Gastroesophageal sphincter (tissue), 4 donors: ENCODE measurements at regions not wholly inside any gene's neighbourhood (a gene's known extent, or its start where the extent isn't known, plus 50 kb on each side); places are given as distances from the start of the nearest gene placed in this dataset.
"Not testable (repeated sequence)": the region's sequence is repeated elsewhere in the genome, so short reads cannot be mapped to it uniquely, and the experiment has no call there.

Experiments
- ATAC-seq: fragments of 150-250 bp; one replicate; pipeline ENCODE4 v1.9.1; 2016; ENCODE audit warnings: mild to moderate bottlenecking, moderate library complexity
- H3K27ac ChIP-seq, 4 donors: fragments of 200-600 bp; sonication (generic) in 3 of 4; 1 replicate in 3 of 4; 2 replicates in 1 of 4; pipeline ENCODE4 v1.5.1; 2016 to 2019
- H3K27me3 ChIP-seq: fragments of 200-600 bp; sonication (generic); one replicate; pipeline ENCODE4 v1.5.1; 2019
- H3K36me3 ChIP-seq, 2 donors: fragments of 200-600 bp; sonication (generic); one replicate each; pipeline ENCODE4 v1.5.1; 2019; ENCODE audit warnings: control low read depth in 1 of 2
- H3K4me1 ChIP-seq, 3 donors: fragments of 200-600 bp; sonication (generic); 1 replicate in 2 of 3; 2 replicates in 1 of 3; pipeline ENCODE4 v1.5.1; 2016 to 2019; ENCODE audit warnings: control low read depth in 2 of 3
- H3K4me3 ChIP-seq, 2 donors: fragments of 200-600 bp; sonication (generic); one replicate each; pipeline ENCODE4 v1.5.1; 2019; ENCODE audit warnings: mild to moderate bottlenecking in 1 of 2, moderate library complexity in 1 of 2
- H3K9me3 ChIP-seq, 3 donors: fragments of 200-600 bp; sonication (generic); one replicate each; pipeline ENCODE4 v1.5.1; 2017 to 2019; ENCODE audit warnings: control low read depth in 2 of 3
- EP300 ChIP-seq: sonication (generic); formaldehyde crosslinking; IDR thresholded peaks from one replicate; pipeline ENCODE4 v1.6.1; 2017; ENCODE audit warnings: antibody characterized with exemption, mild to moderate bottlenecking
- POLR2A ChIP-seq, 2 donors: fragments of 450-650 bp; IDR thresholded peaks; one replicate each; pipeline ENCODE4 v1.6.1; 2017; ENCODE audit warnings: antibody characterized with exemption in 2 of 2, mild to moderate bottlenecking in 2 of 2, moderate library complexity in 1 of 2
- POLR2AphosphoS5 ChIP-seq: sonication (generic); formaldehyde crosslinking; IDR thresholded peaks from one replicate; pipeline ENCODE4 v1.6.1; 2017; ENCODE audit warnings: antibody characterized with exemption
- WGBS, 2 donors: methylation state at CpG; one replicate each; pipeline ENCODE4 v1.1.5; 2018; ENCODE audit warnings: low coverage in 1 of 2; 5-methylcytosine and 5-hydroxymethylcytosine counted together
- TF ChIP-seq, protein P1 (sequence below), 4 experiments: fragments of 200-600 bp in 2 of 4; fragments of 450-650 bp in 2 of 4; sonication (generic) in 1 of 4; IDR thresholded peaks; one replicate each; pipeline ENCODE4 v1.5.1; 2017 to 2019; ENCODE audit warnings: antibody characterized with exemption in 4 of 4, mild to moderate bottlenecking in 2 of 4, moderate library complexity in 2 of 4

GRCh38 chrY:3037471-3037870, 102.3 kb downstream of the ZFY start:
- no peak overlapping the region for H3K27ac ChIP-seq
- TF ChIP-seq EP300 = no peak
- TF ChIP-seq POLR2AphosphoS5 = no peak
- TF ChIP-seq POLR2A (IDR thresholded peaks at IDR 0.05) = no peak
- TF ChIP-seq, protein P1, sequence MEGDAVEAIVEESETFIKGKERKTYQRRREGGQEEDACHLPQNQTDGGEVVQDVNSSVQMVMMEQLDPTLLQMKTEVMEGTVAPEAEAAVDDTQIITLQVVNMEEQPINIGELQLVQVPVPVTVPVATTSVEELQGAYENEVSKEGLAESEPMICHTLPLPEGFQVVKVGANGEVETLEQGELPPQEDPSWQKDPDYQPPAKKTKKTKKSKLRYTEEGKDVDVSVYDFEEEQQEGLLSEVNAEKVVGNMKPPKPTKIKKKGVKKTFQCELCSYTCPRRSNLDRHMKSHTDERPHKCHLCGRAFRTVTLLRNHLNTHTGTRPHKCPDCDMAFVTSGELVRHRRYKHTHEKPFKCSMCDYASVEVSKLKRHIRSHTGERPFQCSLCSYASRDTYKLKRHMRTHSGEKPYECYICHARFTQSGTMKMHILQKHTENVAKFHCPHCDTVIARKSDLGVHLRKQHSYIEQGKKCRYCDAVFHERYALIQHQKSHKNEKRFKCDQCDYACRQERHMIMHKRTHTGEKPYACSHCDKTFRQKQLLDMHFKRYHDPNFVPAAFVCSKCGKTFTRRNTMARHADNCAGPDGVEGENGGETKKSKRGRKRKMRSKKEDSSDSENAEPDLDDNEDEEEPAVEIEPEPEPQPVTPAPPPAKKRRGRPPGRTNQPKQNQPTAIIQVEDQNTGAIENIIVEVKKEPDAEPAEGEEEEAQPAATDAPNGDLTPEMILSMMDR (IDR thresholded peaks at IDR 0.05) = no peak
- H3K4me3 ChIP-seq = no peak overlapping the region
- no peaks in the 10 kb centered on the region for H3K9me3 ChIP-seq
- no peak for ATAC-seq
- no peaks in the 10 kb centered on the region for H3K4me1 ChIP-seq
- H3K36me3 ChIP-seq = no peaks in the 10 kb centered on the region
- H3K27me3 ChIP-seq = no peaks in the 10 kb centered on the region

DNA sequence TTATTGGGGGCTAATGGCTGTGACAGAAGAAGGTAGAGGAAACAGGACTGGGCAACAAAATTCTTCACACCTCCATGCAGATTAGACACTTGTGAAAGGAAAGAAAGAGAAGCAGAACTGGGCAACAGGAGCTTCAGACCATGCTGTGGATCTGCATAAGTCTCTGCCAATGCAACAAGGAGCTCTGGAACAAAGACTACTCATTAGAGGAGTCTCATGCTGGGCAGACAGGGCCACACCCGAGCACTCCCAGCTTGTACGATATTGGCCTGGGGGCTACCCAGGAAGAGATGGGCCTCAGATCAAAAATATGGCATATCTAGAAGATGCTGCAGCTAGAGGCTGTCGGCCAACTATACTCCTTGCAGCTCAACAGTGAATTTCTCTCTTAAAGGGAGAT, 105.2 kb downstream of the ZFY start:
- no peak overlapping the region for H3K4me3 ChIP-seq
- WGBS, 2 donors = no CpG with 5 or more reads among the region's 3 CpGs
- H3K27ac ChIP-seq = no peak overlapping the region
- H3K4me1 ChIP-seq = no peaks in the 10 kb centered on the region
- H3K36me3 ChIP-seq = no peaks in the 10 kb centered on the region
- ATAC-seq = no peak
- no peaks in the 10 kb centered on the region for H3K27me3 ChIP-seq
- no peak for TF ChIP-seq EP300
- TF ChIP-seq, protein P1 (IDR thresholded peaks at IDR 0.05) = no peak
- no peak for TF ChIP-seq POLR2A (IDR thresholded peaks at IDR 0.05)
- TF ChIP-seq POLR2AphosphoS5 = no peak
- H3K9me3 ChIP-seq = no peaks in the 10 kb centered on the region

GRCh38 chrY:3041985-3042384, 106.8 kb downstream of the ZFY start:
- no peaks in the 10 kb centered on the region for H3K9me3 ChIP-seq
- no peaks in the 10 kb centered on the region for H3K36me3 ChIP-seq
- TF ChIP-seq POLR2A (IDR thresholded peaks at IDR 0.05) = no peak
- TF ChIP-seq EP300 = no peak
- TF ChIP-seq, protein P1 (IDR thresholded peaks at IDR 0.05) = no peak
- TF ChIP-seq POLR2AphosphoS5 = no peak
- H3K4me3 ChIP-seq = no peak overlapping the region
- no peaks in the 10 kb centered on the region for H3K4me1 ChIP-seq
- no peak overlapping the region for H3K27ac ChIP-seq
- H3K27me3 ChIP-seq = no peaks in the 10 kb centered on the region
- no peak for ATAC-seq

- ATAC-seq = no peak
- no peaks in the 10 kb centered on the region for H3K4me1 ChIP-seq
- no peak for TF ChIP-seq POLR2AphosphoS5
- H3K36me3 ChIP-seq = no peaks in the 10 kb centered on the region
- no peaks in the 10 kb centered on the region for H3K27me3 ChIP-seq
- no peak overlapping the region for H3K27ac ChIP-seq
- H3K4me3 ChIP-seq = no peak overlapping the region
- WGBS, 2 donors = 75% methylated on average over 2 of the region's 5 CpGs; no CpG with 5 or more reads in 1 of the 2 donors
- H3K9me3 ChIP-seq = no peaks in the 10 kb centered on the region
These were observed 107.7 kb downstream of the ZFY start for GRCh38 chrY:3042901-3043300.

GRCh38 chrY:3045048-3045447, 109.9 kb downstream of the ZFY start:
- WGBS, 2 donors = 100% methylated on average over 1 of the region's 2 CpGs; no CpG with 5 or more reads in 1 of the 2 donors
- no peaks in the 10 kb centered on the region for H3K4me1 ChIP-seq
- no peak overlapping the region for H3K27ac ChIP-seq
- no peaks in the 10 kb centered on the region for H3K27me3 ChIP-seq
- TF ChIP-seq EP300 = no peak
- no peak for TF ChIP-seq POLR2A (IDR thresholded peaks at IDR 0.05)
- TF ChIP-seq, protein P1 (IDR thresholded peaks at IDR 0.05) = no peak
- no peak for TF ChIP-seq POLR2AphosphoS5
- H3K4me3 ChIP-seq = no peak overlapping the region
- no peak for ATAC-seq
- no peaks in the 10 kb centered on the region for H3K9me3 ChIP-seq
- no peaks in the 10 kb centered on the region for H3K36me3 ChIP-seq

DNA sequence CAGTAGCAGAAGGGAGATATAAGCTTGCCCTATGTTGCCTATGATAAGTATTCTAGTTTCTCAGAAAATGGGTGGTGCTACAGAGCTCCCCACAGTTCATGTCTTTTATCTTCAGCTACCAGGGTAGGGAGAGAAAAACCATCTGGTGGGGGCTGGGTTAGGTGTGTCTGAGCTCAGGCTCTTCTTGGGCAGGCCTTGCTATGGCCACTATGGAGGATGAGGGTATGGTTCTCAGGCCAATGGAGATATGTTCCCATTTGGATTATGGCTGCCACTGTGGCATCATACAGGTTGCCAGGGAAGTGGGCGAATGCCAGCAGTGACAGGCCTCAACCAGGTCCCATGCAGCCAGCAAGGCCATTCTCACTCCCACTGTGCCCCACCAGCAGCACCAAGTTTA, 120.3 kb downstream of the ZFY start:
- not testable (repeated sequence) for ATAC-seq

GRCh38 chrY:3058342-3058741, 123.2 kb downstream of the ZFY start:
- not testable (repeated sequence) for H3K4me3 ChIP-seq, H3K4me1 ChIP-seq, H3K9me3 ChIP-seq, ATAC-seq, H3K36me3 ChIP-seq, H3K27me3 ChIP-seq, H3K27ac ChIP-seq

More for the DNA sequence above, 120.3 kb downstream of the ZFY start:
- not testable (repeated sequence) for H3K9me3 ChIP-seq, H3K27me3 ChIP-seq, H3K27ac ChIP-seq, H3K36me3 ChIP-seq, H3K4me1 ChIP-seq, H3K4me3 ChIP-seq
- WGBS, 2 donors = no CpG with 5 or more reads among the region's 1 CpG

GRCh38 chrY:3060671-3061070, 125.5 kb downstream of the ZFY start:
- not testable (repeated sequence) for H3K27ac ChIP-seq, ATAC-seq, H3K27me3 ChIP-seq, H3K9me3 ChIP-seq, H3K4me3 ChIP-seq, H3K36me3 ChIP-seq, H3K4me1 ChIP-seq
- WGBS, 2 donors = no CpG with 5 or more reads among the region's 1 CpG

GRCh38 chrY:3088149-3088548, 153.0 kb downstream of the ZFY start:
- H3K4me1 ChIP-seq, H3K36me3 ChIP-seq, ATAC-seq, H3K9me3 ChIP-seq, H3K27ac ChIP-seq, H3K4me3 ChIP-seq, H3K27me3 ChIP-seq: not testable (repeated sequence)
- no CpG with 5 or more reads among the region's 2 CpGs for WGBS, 2 donors

DNA sequence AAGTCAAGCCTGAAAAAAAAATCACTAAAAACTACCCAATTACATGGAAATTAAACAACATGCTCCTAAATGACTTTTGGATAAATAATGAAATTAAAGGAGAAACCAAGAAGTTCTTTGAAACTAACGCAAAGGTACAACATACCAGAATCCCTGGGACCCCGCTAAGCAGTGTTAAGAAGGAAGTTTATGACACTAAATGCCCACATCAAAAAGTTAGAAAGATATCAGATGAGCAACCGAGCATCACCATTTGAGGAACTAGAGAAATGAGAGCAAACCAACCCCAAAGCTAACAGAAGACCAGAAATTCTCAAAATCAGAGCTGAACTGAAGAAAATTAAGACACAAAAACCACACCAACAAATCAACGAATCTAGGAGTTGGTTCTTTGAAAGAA, 173.5 kb downstream of the ZFY start:
- not testable (repeated sequence) for H3K27me3 ChIP-seq, H3K9me3 ChIP-seq, ATAC-seq, H3K36me3 ChIP-seq, H3K4me3 ChIP-seq, H3K4me1 ChIP-seq, H3K27ac ChIP-seq
- WGBS, 2 donors = no CpG with 5 or more reads among the region's 4 CpGs
